ENCODE measurements at regions not wholly inside any gene's neighbourhood (a gene's known extent, or its start where the extent isn't known, plus 50 kb on each side); places are given as distances from the start of the nearest gene placed in this dataset.
"Not testable (repeated sequence)": the region's sequence is repeated elsewhere in the genome, so short reads cannot be mapped to it uniquely, and the experiment has no call there.

GRCh38 chr11:69951821-69952220 lies 126.3 kb upstream of the ANO1 start:
- Mint-ChIP-seq H3K4me3 (ENCODE audit: low read depth) (no peak overlapping the region), H3K4me1 (ENCODE audit: low read depth) (no peaks in the 10 kb centered on the region), H3K27ac (no peak overlapping the region), H3K27me3 (ENCODE audit: low read depth) (no peaks in the 10 kb centered on the region), H3K9me3 (no peaks in the 10 kb centered on the region), H3K36me3 (ENCODE audit: low read depth) (no peaks in the 10 kb centered on the region)
- intact Hi-C loops (cut with micrococcal nuclease), result no loop called here
- no peak for DNase-seq (ENCODE audit: low spot score)

- H3K36me3 Mint-ChIP-seq (ENCODE audit: low read depth); H3K27me3 Mint-ChIP-seq (ENCODE audit: low read depth); H3K9me3 Mint-ChIP-seq; H3K4me3 Mint-ChIP-seq (ENCODE audit: low read depth); DNase-seq (ENCODE audit: low spot score); intact Hi-C loops (cut with micrococcal nuclease); H3K27ac Mint-ChIP-seq; H3K4me1 Mint-ChIP-seq (ENCODE audit: low read depth): not testable (repeated sequence)
Observed at GRCh38 chr11:69952229-69952975, 125.7 kb upstream of the ANO1 start.

GRCh38 chr11:69953356-69953755 lies 124.8 kb upstream of the ANO1 start:
- no peaks in the 10 kb centered on the region for H3K9me3 Mint-ChIP-seq
- intact Hi-C loops (cut with micrococcal nuclease), result no loop called here
- H3K36me3 Mint-ChIP-seq (ENCODE audit: low read depth), result no peaks in the 10 kb centered on the region
- no peaks in the 10 kb centered on the region for H3K4me1 Mint-ChIP-seq (ENCODE audit: low read depth)
- H3K4me3 Mint-ChIP-seq (ENCODE audit: low read depth), result no peak overlapping the region
- H3K27me3 Mint-ChIP-seq (ENCODE audit: low read depth), result no peaks in the 10 kb centered on the region
- no peak overlapping the region for H3K27ac Mint-ChIP-seq
- no peak for DNase-seq (ENCODE audit: low spot score)

- no peaks in the 10 kb centered on the region for H3K4me1 Mint-ChIP-seq (ENCODE audit: low read depth)
- H3K27me3 Mint-ChIP-seq (ENCODE audit: low read depth), result no peaks in the 10 kb centered on the region
- intact Hi-C loops (cut with micrococcal nuclease), result no loop called here
- H3K9me3 Mint-ChIP-seq, result no peaks in the 10 kb centered on the region
- no peak overlapping the region for H3K4me3 Mint-ChIP-seq (ENCODE audit: low read depth)
- H3K36me3 Mint-ChIP-seq (ENCODE audit: low read depth), result no peaks in the 10 kb centered on the region
- DNase-seq (ENCODE audit: low spot score), result no peak
- H3K27ac Mint-ChIP-seq, result no peak overlapping the region
Observed at GRCh38 chr11:69954756-69955155, 123.4 kb upstream of the ANO1 start.

GRCh38 chr11:69956669-69957190 lies 121.4 kb upstream of the ANO1 start:
- no peaks in the 10 kb centered on the region for H3K36me3 Mint-ChIP-seq (ENCODE audit: low read depth)
- H3K4me1 Mint-ChIP-seq (ENCODE audit: low read depth), result no peaks in the 10 kb centered on the region
- no peak for DNase-seq (ENCODE audit: low spot score)
- H3K9me3 Mint-ChIP-seq, result no peaks in the 10 kb centered on the region
- H3K27me3 Mint-ChIP-seq (ENCODE audit: low read depth), result no peaks in the 10 kb centered on the region
- intact Hi-C loops (cut with micrococcal nuclease), result no loop called here
- H3K4me3 Mint-ChIP-seq (ENCODE audit: low read depth), result no peak overlapping the region
- H3K27ac Mint-ChIP-seq, result no peak overlapping the region

DNA sequence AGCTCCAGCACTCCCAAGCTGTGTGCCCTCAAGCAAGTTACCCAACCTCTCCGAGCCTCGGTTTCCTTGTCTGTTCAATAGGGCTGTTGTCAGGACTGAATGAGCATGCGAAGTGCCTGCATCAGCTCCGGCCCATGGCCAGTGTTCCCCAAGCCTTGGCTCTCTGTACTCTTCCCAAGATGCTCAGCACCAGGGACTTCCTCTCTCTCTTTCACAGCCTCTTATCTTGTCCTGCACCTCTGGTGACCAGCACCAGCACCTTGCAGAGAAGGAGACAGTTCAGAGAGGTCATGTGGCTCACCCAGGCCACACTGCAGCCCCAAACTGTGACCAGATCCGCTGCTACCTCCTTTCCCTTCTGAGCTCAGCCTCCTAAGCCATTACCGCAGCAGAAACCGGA lies 120.3 kb upstream of the ANO1 start:
- intact Hi-C loops (cut with micrococcal nuclease), result no loop called here
- Mint-ChIP-seq H3K4me3 (ENCODE audit: low read depth) (no peak overlapping the region), H3K4me1 (ENCODE audit: low read depth) (no peaks in the 10 kb centered on the region), H3K9me3 (no peaks in the 10 kb centered on the region), H3K27me3 (ENCODE audit: low read depth) (no peaks in the 10 kb centered on the region), H3K27ac (no peak overlapping the region), H3K36me3 (ENCODE audit: low read depth) (no peaks in the 10 kb centered on the region)
- no peak for DNase-seq (ENCODE audit: low spot score)

DNA sequence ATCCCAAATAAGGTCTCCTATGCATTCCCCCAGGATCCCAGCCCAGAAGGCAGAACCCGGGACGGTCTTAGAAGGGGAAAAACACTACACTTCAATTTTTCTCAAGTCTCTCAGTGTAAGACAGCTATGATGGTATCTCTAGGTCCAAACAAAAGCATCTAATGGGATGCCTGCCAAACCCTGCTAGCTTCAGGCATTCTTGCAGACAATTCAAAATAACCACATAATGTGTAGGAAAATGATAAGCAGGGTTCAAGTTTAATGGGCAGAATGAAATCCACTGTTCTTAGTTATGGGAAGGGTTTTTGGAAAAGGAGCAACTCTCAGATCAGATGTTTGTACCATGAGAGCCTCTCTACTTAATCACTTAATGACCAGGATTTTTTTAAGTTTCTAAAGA lies 119.8 kb upstream of the ANO1 start:
- no peaks in the 10 kb centered on the region for H3K27me3 Mint-ChIP-seq (ENCODE audit: low read depth)
- H3K4me1 Mint-ChIP-seq (ENCODE audit: low read depth), result no peaks in the 10 kb centered on the region
- no peaks in the 10 kb centered on the region for H3K9me3 Mint-ChIP-seq
- no peak overlapping the region for H3K27ac Mint-ChIP-seq
- intact Hi-C loops (cut with micrococcal nuclease), result no loop called here
- H3K36me3 Mint-ChIP-seq (ENCODE audit: low read depth), result no peaks in the 10 kb centered on the region
- H3K4me3 Mint-ChIP-seq (ENCODE audit: low read depth), result no peak overlapping the region
- DNase-seq (ENCODE audit: low spot score), result no peak

DNA sequence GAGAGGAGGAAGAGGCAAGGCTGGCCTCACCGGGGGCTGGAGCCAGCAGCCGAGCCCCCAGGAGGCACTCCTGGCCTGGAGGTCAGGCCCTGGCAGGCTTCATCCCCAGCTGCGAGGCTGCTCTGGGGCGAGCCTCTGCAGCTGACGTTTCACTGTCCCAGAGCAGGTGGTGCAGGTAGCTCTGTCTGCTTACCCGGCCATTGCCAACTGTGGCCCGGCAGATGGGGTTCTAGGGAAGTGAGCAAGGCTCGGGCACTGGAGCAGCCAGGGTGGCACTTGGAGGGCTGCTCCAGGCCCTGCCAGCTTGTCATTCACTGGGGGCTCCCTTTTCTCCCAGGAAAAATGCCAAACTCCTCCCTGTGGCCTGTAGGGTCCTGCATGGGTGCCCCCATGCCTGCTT lies 118.7 kb upstream of the ANO1 start:
- Mint-ChIP-seq H3K27ac (no peak overlapping the region), H3K27me3 (ENCODE audit: low read depth) (no peaks in the 10 kb centered on the region), H3K4me1 (ENCODE audit: low read depth) (no peaks in the 10 kb centered on the region), H3K36me3 (ENCODE audit: low read depth) (no peaks in the 10 kb centered on the region), H3K9me3 (no peaks in the 10 kb centered on the region), H3K4me3 (ENCODE audit: low read depth) (no peak overlapping the region)
- DNase-seq (ENCODE audit: low spot score), result no peak
- intact Hi-C loops (cut with micrococcal nuclease), result no loop called here

- intact Hi-C loops (cut with micrococcal nuclease), result no loop called here
Observed at GRCh38 chr11:69961738-69962137, 116.4 kb upstream of the ANO1 start.

DNA sequence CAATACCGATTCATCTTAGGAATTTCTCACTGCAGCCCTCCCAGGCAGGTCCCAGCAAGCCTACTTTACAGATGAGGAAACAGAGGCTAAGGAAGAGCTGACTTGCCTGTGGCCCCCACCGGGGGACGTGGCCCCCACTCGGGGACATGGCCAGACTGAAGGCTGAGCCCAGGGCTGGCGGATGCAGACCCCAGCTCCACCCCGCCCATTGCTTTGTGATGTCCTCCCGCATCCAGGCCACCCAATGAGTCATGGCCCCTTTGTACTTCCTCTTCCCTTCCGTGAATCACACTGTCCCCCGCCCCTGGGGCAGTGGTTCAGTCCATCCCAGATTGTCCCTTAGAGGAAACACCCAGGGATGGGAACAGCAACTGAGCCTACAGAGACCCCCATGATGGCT lies 116.0 kb upstream of the ANO1 start:
- H3K4me3 Mint-ChIP-seq (ENCODE audit: low read depth), result no peak overlapping the region

More at GRCh38 chr11:69961738-69962137, 116.4 kb upstream of the ANO1 start:
- H3K27me3 Mint-ChIP-seq (ENCODE audit: low read depth), result no peaks in the 10 kb centered on the region
- H3K4me1 Mint-ChIP-seq (ENCODE audit: low read depth), result no peaks in the 10 kb centered on the region
- no peaks in the 10 kb centered on the region for H3K9me3 Mint-ChIP-seq
- no peak for DNase-seq (ENCODE audit: low spot score)
- no peak overlapping the region for H3K4me3 Mint-ChIP-seq (ENCODE audit: low read depth)
- no peak overlapping the region for H3K27ac Mint-ChIP-seq
- H3K36me3 Mint-ChIP-seq (ENCODE audit: low read depth), result no peaks in the 10 kb centered on the region

GRCh38 chr11:69963533-69964246 lies 114.4 kb upstream of the ANO1 start:
- Mint-ChIP-seq H3K27ac (no peak overlapping the region), H3K36me3 (ENCODE audit: low read depth) (no peaks in the 10 kb centered on the region), H3K27me3 (ENCODE audit: low read depth) (no peaks in the 10 kb centered on the region), H3K4me1 (ENCODE audit: low read depth) (no peaks in the 10 kb centered on the region), H3K4me3 (ENCODE audit: low read depth) (no peak overlapping the region), H3K9me3 (no peaks in the 10 kb centered on the region)
- intact Hi-C loops (cut with micrococcal nuclease), result no loop called here
- DNase-seq (ENCODE audit: low spot score), result no peak

More for the DNA sequence above, 116.0 kb upstream of the ANO1 start:
- H3K9me3 Mint-ChIP-seq, result no peaks in the 10 kb centered on the region
- intact Hi-C loops (cut with micrococcal nuclease), result no loop called here
- H3K4me1 Mint-ChIP-seq (ENCODE audit: low read depth), result no peaks in the 10 kb centered on the region
- DNase-seq (ENCODE audit: low spot score), result no peak
- H3K27me3 Mint-ChIP-seq (ENCODE audit: low read depth), result no peaks in the 10 kb centered on the region
- no peaks in the 10 kb centered on the region for H3K36me3 Mint-ChIP-seq (ENCODE audit: low read depth)
- no peak overlapping the region for H3K27ac Mint-ChIP-seq

GRCh38 chr11:69964247-69964643 lies 113.9 kb upstream of the ANO1 start:
- Mint-ChIP-seq H3K27ac (no peak overlapping the region), H3K4me3 (ENCODE audit: low read depth) (no peak overlapping the region), H3K4me1 (ENCODE audit: low read depth) (no peaks in the 10 kb centered on the region), H3K36me3 (ENCODE audit: low read depth) (no peaks in the 10 kb centered on the region), H3K9me3 (no peaks in the 10 kb centered on the region), H3K27me3 (ENCODE audit: low read depth) (no peaks in the 10 kb centered on the region)
- DNase-seq (ENCODE audit: low spot score), result no peak
- intact Hi-C loops (cut with micrococcal nuclease), result no loop called here

DNA sequence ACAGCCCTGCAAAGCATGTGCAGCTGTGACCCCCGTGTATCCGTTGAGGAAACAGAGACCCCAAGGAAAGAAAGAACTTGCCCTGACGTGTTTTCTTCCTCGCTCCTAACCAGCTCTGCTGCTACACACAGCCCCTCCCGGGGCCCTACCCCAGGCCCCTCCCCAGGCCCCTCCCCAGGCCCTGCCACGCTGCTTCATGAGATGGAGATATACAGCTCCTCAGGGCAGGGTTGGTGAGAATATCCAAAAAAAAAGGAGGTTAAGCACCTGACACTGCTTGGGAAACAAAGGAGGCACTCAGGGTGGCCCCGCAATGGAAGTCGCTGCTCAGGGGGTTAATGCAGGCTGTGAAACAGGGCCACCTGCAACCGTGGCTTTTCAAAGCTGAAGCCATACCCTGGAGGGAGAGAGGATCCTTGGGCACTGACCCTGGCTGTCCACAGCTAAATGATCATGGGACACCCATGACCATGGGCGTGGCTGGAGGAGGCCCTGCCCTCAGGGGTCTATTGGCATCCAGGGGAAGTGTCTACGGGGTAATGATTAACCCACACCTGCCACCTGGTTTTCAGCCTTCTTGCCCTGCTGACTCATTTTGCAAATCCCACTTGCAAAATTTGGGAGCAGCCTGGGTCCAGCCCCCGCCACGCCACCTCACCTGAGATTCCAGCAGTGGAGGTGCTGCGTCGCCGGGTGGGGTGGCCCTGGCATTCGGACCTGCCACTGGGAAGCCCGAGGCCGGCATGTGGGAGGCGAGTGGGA lies 112.1 kb upstream of the ANO1 start:
- Mint-ChIP-seq H3K9me3 (no peaks in the 10 kb centered on the region), H3K4me3 (ENCODE audit: low read depth) (no peak overlapping the region), H3K27ac (no peak overlapping the region), H3K36me3 (ENCODE audit: low read depth) (no peaks in the 10 kb centered on the region), H3K4me1 (ENCODE audit: low read depth) (peaks cover 6% of the 10 kb centered on the region), H3K27me3 (ENCODE audit: low read depth) (no peaks in the 10 kb centered on the region)
- intact Hi-C loops (cut with micrococcal nuclease), result no loop called here
- DNase-seq (ENCODE audit: low spot score), result no peak
